BJ (cell line): ENCODE measurements at regions not wholly inside any gene's neighbourhood (a gene's known extent, or its start where the extent isn't known, plus 50 kb on each side); places are given as distances from the start of the nearest gene placed in this dataset.

Experiments
- CTCF ChIA-PET: fragments of 350-600 bp; formaldehyde crosslinking; extraction: SDS; loops from one replicate; lab custom pipeline; 2021; ENCODE audit warnings: antibody characterized with exemption, inconsistent platforms; lab: Yijun Ruan, JAX
- POLR2A ChIA-PET: fragments of 300-600 bp; sonication (Branson Sonifier 250); formaldehyde crosslinking; extraction: SDS; loops from one replicate; lab custom pipeline; 2021; ENCODE audit warnings: antibody characterized with exemption; lab: Charles Lee
- DNase-seq: peaks from one replicate; pipeline ENCODE4 v3.0.0-alpha.2; 2011; ENCODE audit warnings: low read depth
- H3K27me3 ChIP-seq: 2 replicates; pipeline ENCODE4 v1.6.0; 2011; ENCODE audit warnings: low read length; ENCODE audit not compliant: control insufficient read depth, insufficient read depth
- H3K36me3 ChIP-seq: 2 replicates; pipeline ENCODE4 v1.5.1; 2011; ENCODE audit warnings: low read length; ENCODE audit not compliant: control insufficient read depth, insufficient read depth
- H3K4me3 ChIP-seq: 2 replicates; pipeline ENCODE4 v1.5.1; 2011; ENCODE audit warnings: low read depth, mild to moderate bottlenecking, control low read depth, low read length
- TF ChIP-seq, protein P1 (sequence below): IDR thresholded peaks from 2 replicates; pipeline ENCODE4 v1.5.1; 2011; ENCODE audit warnings: low read depth, mild to moderate bottlenecking, control low read depth, inconsistent platforms, low read length, moderate library complexity; ENCODE audit not compliant: insufficient read depth

DNA sequence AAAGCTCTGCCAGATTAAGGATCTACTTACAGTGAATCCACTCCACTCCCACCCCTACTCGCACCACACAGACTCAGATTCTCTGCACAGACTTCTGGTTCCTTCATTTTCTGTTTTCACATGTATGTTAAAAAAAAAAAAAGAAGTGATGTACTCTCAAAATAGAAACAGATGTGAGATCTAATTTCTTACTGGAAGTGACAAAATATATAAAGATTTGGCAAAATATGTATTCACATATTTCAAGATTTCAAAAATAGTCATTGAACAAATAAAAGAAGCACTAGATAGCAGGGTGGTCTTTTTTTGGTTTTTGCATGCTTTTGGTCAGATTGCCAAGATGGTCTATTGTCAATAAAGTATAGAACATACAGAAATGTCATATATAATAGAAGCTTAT lies 379.2 kb downstream of the TMEM167A start:
- TF ChIP-seq, protein P1, sequence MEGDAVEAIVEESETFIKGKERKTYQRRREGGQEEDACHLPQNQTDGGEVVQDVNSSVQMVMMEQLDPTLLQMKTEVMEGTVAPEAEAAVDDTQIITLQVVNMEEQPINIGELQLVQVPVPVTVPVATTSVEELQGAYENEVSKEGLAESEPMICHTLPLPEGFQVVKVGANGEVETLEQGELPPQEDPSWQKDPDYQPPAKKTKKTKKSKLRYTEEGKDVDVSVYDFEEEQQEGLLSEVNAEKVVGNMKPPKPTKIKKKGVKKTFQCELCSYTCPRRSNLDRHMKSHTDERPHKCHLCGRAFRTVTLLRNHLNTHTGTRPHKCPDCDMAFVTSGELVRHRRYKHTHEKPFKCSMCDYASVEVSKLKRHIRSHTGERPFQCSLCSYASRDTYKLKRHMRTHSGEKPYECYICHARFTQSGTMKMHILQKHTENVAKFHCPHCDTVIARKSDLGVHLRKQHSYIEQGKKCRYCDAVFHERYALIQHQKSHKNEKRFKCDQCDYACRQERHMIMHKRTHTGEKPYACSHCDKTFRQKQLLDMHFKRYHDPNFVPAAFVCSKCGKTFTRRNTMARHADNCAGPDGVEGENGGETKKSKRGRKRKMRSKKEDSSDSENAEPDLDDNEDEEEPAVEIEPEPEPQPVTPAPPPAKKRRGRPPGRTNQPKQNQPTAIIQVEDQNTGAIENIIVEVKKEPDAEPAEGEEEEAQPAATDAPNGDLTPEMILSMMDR: no peak
- H3K36me3 ChIP-seq: no peaks in the 10 kb centered on the region
- no peak for DNase-seq
- POLR2A ChIA-PET: no interaction called here
- H3K4me3 ChIP-seq: no peak overlapping the region
- no peaks in the 10 kb centered on the region for H3K27me3 ChIP-seq
- CTCF ChIA-PET: no interaction called here

DNA sequence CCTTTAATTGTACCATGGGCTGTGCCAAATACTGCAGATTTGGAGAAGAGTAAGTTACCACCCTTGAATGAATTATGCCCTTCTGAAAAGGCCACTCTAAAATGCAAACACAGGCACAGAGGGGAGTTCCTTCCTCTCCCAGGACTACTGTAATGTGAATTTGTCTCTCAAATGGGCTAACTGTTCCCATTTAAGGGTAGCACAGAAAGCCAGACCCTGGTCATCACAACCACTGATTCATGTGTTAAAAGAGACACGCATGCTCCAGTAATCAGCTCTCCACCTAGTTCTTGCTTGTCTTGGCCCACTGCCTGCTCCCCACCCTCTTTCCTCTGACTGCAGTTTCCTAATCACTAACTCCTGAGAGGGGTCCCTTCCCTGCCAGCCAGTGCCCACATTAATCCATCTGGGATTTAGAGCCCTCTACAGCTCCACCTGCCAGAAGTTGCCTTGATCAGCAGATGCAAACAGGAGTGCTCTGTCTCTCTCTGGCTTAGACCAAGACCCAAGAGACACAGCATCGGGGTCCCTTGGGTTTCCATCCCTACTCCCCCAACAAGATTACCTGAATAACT lies 382.4 kb downstream of the TMEM167A start:
- DNase-seq: no peak
- CTCF ChIA-PET: no interaction called here
- no peaks in the 10 kb centered on the region for H3K27me3 ChIP-seq
- H3K4me3 ChIP-seq: no peak overlapping the region
- H3K36me3 ChIP-seq: no peaks in the 10 kb centered on the region
- TF ChIP-seq, protein P1: no peak
- POLR2A ChIA-PET: no interaction called here

DNA sequence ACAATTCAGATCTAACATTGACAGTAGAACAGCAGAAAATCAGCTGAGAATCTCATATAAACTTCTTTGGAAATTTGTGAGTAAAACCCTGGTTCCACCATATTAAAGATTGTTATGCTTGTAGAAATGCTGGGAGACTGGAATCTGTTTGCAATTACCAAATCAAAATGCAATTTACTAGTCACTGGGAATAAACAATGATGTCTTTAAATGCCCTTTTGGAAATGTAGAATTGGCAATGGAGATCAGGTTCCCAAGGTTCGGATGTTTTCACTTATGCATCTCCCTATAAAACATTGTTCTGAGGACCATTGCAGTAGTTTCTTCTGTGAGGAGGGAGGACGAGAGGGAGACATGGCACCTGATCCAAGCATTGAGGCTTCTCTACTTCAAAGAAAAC lies 384.4 kb downstream of the TMEM167A start:
- H3K4me3 ChIP-seq: no peak overlapping the region
- CTCF ChIA-PET: interaction anchor here (0.7 kb wide), 1 partner anchor 344 kb away, joined by 3 read pairs; no protein-coding TSS in a partner anchor
- DNase-seq: no peak
- no peaks in the 10 kb centered on the region for H3K27me3 ChIP-seq
- TF ChIP-seq, protein P1: no peak
- H3K36me3 ChIP-seq: no peaks in the 10 kb centered on the region
- POLR2A ChIA-PET: no interaction called here

DNA sequence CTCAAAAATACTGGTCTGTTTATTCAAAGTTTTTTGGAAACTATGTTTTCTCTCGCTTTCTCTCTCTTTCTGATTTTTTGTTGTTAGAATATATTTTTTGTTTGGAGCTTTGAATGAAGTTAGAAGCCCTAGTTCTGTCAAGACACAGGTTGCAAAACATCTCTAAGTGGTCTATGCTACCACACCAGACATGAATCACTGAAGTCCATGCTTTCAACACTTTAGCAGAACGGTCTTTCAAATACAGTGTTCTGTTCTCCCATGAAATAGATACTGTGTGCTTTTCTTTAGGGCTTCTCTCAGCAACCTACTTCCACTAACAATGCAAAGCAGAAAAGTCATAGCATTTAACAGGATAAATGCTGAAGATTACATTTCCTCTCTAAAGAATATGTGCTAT lies 392.5 kb downstream of the TMEM167A start:
- TF ChIP-seq, protein P1: no peak
- CTCF ChIA-PET: no interaction called here
- Histone ChIP-seq H3K36me3 (no peaks in the 10 kb centered on the region), H3K27me3 (no peaks in the 10 kb centered on the region), H3K4me3 (no peak overlapping the region)
- DNase-seq: no peak
- POLR2A ChIA-PET: no interaction called here

DNA sequence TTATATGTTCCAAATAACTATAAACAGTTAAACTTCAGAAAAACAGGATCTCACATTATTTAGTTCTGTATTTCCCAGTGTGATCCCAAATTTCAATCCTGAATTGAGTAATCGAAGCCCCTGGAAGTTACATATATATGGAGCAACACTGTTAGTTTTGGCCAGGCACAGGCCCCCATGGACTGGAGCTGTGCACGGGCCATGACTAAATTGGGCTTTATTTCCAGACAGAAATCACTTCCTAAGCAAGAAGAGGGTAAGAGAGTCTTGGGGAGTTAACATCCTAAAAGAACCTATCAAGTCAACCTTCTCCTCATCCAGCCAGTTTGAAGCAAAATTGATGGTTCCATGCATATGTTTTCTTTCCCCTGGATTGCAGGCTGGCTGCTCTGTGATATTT lies 393.0 kb downstream of the TMEM167A start:
- DNase-seq: no peak
- no peak overlapping the region for H3K4me3 ChIP-seq
- ChIA-PET CTCF (no interaction called here), POLR2A (no interaction called here)
- H3K36me3 ChIP-seq: no peaks in the 10 kb centered on the region
- H3K27me3 ChIP-seq: no peaks in the 10 kb centered on the region
- TF ChIP-seq, protein P1: no peak
